A673 (cell line): ENCODE measurements at regions not wholly inside any gene's neighbourhood (a gene's known extent, or its start where the extent isn't known, plus 50 kb on each side); places are given as distances from the start of the nearest gene placed in this dataset.
"Not testable (repeated sequence)": the region's sequence is repeated elsewhere in the genome, so short reads cannot be mapped to it uniquely, and the experiment has no call there.

Source experiments
- BruUV-seq: library from RNA; stranded (reverse); fragments of 400-500 nt; replicated peaks from 2 replicates; lab custom pipeline; 2021; lab: Mats Ljungman, UMichigan
- CTCF ChIA-PET: fragments of 300-600 bp; sonication (Branson Sonifier 250); formaldehyde crosslinking; loops from one replicate; lab custom pipeline; 2022; ENCODE audit warnings: antibody characterized with exemption; lab: Charles Lee
- POLR2A ChIA-PET: fragments of 300-600 bp; sonication (Branson Sonifier 250); formaldehyde crosslinking; loops from one replicate; lab custom pipeline; 2022; ENCODE audit warnings: antibody characterized with exemption; ENCODE audit not compliant: low non-redundant PET; lab: Charles Lee
- DNase-seq: peaks from one replicate; pipeline ENCODE4 v3.0.0-alpha.2; 2015; ENCODE audit warnings: low spot score
- H3K27ac ChIP-seq: fragments of 200-600 bp; sonication (generic); 2 replicates; pipeline ENCODE4 v1.5.1; 2016; ENCODE audit warnings: mixed run types, low read depth, mild to moderate bottlenecking, mixed read lengths, antibody characterized with exemption, low read length; ENCODE audit not compliant: poor library complexity, severe bottlenecking
- H3K27me3 ChIP-seq: fragments of 200-600 bp; sonication (generic); replicated peaks from 2 replicates; pipeline ENCODE4 v1.6.1; 2017; ENCODE audit warnings: mixed run types, low read depth, mild to moderate bottlenecking, mixed read lengths, antibody characterized with exemption, low read length; ENCODE audit not compliant: insufficient read depth, poor library complexity
- H3K36me3 ChIP-seq: fragments of 200-600 bp; sonication (generic); 2 replicates; pipeline ENCODE4 v1.6.1; 2016; ENCODE audit warnings: mixed run types, mild to moderate bottlenecking, mixed read lengths, antibody characterized with exemption, low read length; ENCODE audit not compliant: insufficient read depth, poor library complexity, severe bottlenecking
- H3K4me1 ChIP-seq: fragments of 200-600 bp; sonication (generic); 2 replicates; pipeline ENCODE4 v1.6.1; 2017; ENCODE audit warnings: mixed run types, mild to moderate bottlenecking, mixed read lengths, antibody characterized with exemption, low read length; ENCODE audit not compliant: insufficient read depth, poor library complexity, severe bottlenecking
- H3K4me3 ChIP-seq: fragments of 200-600 bp; sonication (generic); 2 replicates; pipeline ENCODE4 v1.5.1; 2016; ENCODE audit warnings: low read depth, mixed run types, mild to moderate bottlenecking, mixed read lengths, low read length; ENCODE audit not compliant: poor library complexity, severe bottlenecking
- H3K9me3 ChIP-seq: fragments of 200-600 bp; sonication (generic); 2 replicates; pipeline ENCODE4 v1.6.1; 2016; ENCODE audit warnings: mixed run types, low read depth, mild to moderate bottlenecking, mixed read lengths, antibody characterized with exemption, low read length; ENCODE audit not compliant: poor library complexity, severe bottlenecking
- CTCF ChIP-seq: fragments of 300-800, 200-600 bp; sonication (generic); conservative IDR thresholded peaks from 2 replicates; pipeline ENCODE4 v1.5.1; 2017; ENCODE audit warnings: low read depth, mild to moderate bottlenecking, antibody characterized with exemption, low read length, moderate library complexity, mixed read lengths
- EZH2 ChIP-seq: fragments of 200-600 bp; sonication (generic); IDR thresholded peaks from 2 replicates; pipeline ENCODE4 v1.6.1; 2017; ENCODE audit warnings: borderline replicate concordance, low read depth, mild to moderate bottlenecking, mixed read lengths, antibody characterized with exemption, low read length; ENCODE audit not compliant: poor library complexity, severe bottlenecking
- intact Hi-C: fragments of 100-400 bp; cut with micrococcal nuclease; formaldehyde crosslinking; loops from one replicate; pipeline ENCODE4 v1.10.0; 2022; ENCODE audit not compliant: unreplicated experiment

- no TSS peak for BruUV-seq
- ChIA-PET POLR2A (no interaction called here), CTCF (no interaction called here)
- Histone ChIP-seq H3K9me3 (no peaks in the 10 kb centered on the region), H3K36me3 (no peaks in the 10 kb centered on the region), H3K27ac (no peak overlapping the region), H3K27me3 (no peaks in the 10 kb centered on the region), H3K4me1 (no peaks in the 10 kb centered on the region), H3K4me3 (no peak overlapping the region)
- no peak for DNase-seq
- TF ChIP-seq CTCF (no peak), EZH2 (no peak)
- intact Hi-C loops, result no loop called here
These were observed 97.5 kb downstream of the HNRNPD start for GRCh38 chr4:82276332-82276640.

- no peak for DNase-seq
- Histone ChIP-seq H3K27me3 (no peaks in the 10 kb centered on the region), H3K36me3 (no peaks in the 10 kb centered on the region), H3K4me1 (no peaks in the 10 kb centered on the region), H3K9me3 (no peaks in the 10 kb centered on the region), H3K27ac (no peak overlapping the region), H3K4me3 (no peak overlapping the region)
- intact Hi-C loops, result no loop called here
- ChIA-PET CTCF (no interaction called here), POLR2A (no interaction called here)
- BruUV-seq, result no TSS peak
- TF ChIP-seq EZH2, result no peak
- TF ChIP-seq CTCF, result no peak
These were observed 98.1 kb downstream of the HNRNPD start for GRCh38 chr4:82275431-82276331.

GRCh38 chr4:82274700-82275099 lies 99.1 kb downstream of the HNRNPD start:
- H3K36me3 ChIP-seq, H3K4me3 ChIP-seq, DNase-seq, H3K27ac ChIP-seq, H3K9me3 ChIP-seq, CTCF ChIA-PET, H3K4me1 ChIP-seq, H3K27me3 ChIP-seq, BruUV-seq, intact Hi-C loops, POLR2A ChIA-PET: not testable (repeated sequence)

- CTCF ChIA-PET, result not testable (repeated sequence)
These were observed 101.3 kb downstream of the HNRNPD start for GRCh38 chr4:82272523-82272922.

GRCh38 chr4:82271915-82272480 lies 101.8 kb downstream of the HNRNPD start:
- BruUV-seq, H3K27me3 ChIP-seq, POLR2A ChIA-PET, H3K27ac ChIP-seq, DNase-seq, intact Hi-C loops, H3K36me3 ChIP-seq, CTCF ChIA-PET, H3K9me3 ChIP-seq, H3K4me3 ChIP-seq: not testable (repeated sequence)
- peaks cover 11% of the 10 kb centered on the region for H3K4me1 ChIP-seq

More at GRCh38 chr4:82272523-82272922, 101.3 kb downstream of the HNRNPD start:
- BruUV-seq, H3K27ac ChIP-seq, intact Hi-C loops, H3K4me3 ChIP-seq, POLR2A ChIA-PET, DNase-seq, H3K4me1 ChIP-seq, H3K9me3 ChIP-seq, H3K36me3 ChIP-seq, H3K27me3 ChIP-seq: not testable (repeated sequence)
